H9 (cell line): ENCODE measurements at regions not wholly inside any gene's neighbourhood (a gene's known extent, or its start where the extent isn't known, plus 50 kb on each side); places are given as distances from the start of the nearest gene placed in this dataset.

Experiments used
- DNase-seq: peaks from one replicate; pipeline ENCODE4 v3.0.0-alpha.2; 2017
- H2AFZ ChIP-seq: one replicate; pipeline ENCODE4 v1.6.1; 2013; ENCODE audit warnings: mild to moderate bottlenecking, low read length, control low read depth, moderate library complexity
- H2AK5ac ChIP-seq: 2 replicates; pipeline ENCODE4 v1.6.1; 2013; ENCODE audit warnings: low read length, control low read depth, mixed read lengths; ENCODE audit not compliant: insufficient read length
- H2BK120ac ChIP-seq: one replicate; pipeline ENCODE4 v1.6.1; 2013; ENCODE audit warnings: low read depth, mild to moderate bottlenecking, low read length, control low read depth, inconsistent platforms; ENCODE audit not compliant: poor library complexity, severe bottlenecking
- H2BK12ac ChIP-seq: 2 replicates; pipeline ENCODE4 v1.6.1; 2013; ENCODE audit warnings: low read length, control low read depth, mixed read lengths, low read depth; ENCODE audit not compliant: insufficient read length
- H2BK15ac ChIP-seq: 2 replicates; pipeline ENCODE4 v1.6.1; 2013; ENCODE audit warnings: low read depth, low read length, control low read depth
- H2BK20ac ChIP-seq: one replicate; pipeline ENCODE4 v1.6.1; 2013; ENCODE audit warnings: low read depth, mild to moderate bottlenecking, low read length, control low read depth, inconsistent platforms; ENCODE audit not compliant: poor library complexity, severe bottlenecking
- H2BK5ac ChIP-seq: 2 replicates; pipeline ENCODE4 v1.6.1; 2013; ENCODE audit warnings: low read length, control low read depth, mixed read lengths; ENCODE audit not compliant: insufficient read length
- H3K14ac ChIP-seq: 2 replicates; pipeline ENCODE4 v1.6.1; 2013; ENCODE audit warnings: low read length, control low read depth; ENCODE audit not compliant: insufficient read depth
- H3K18ac ChIP-seq: 2 replicates; pipeline ENCODE4 v1.6.1; 2013; ENCODE audit warnings: low read depth, mild to moderate bottlenecking, mixed read lengths, low read length, control low read depth; ENCODE audit not compliant: insufficient read length
- H3K23ac ChIP-seq: 2 replicates; pipeline ENCODE4 v1.6.1; 2013; ENCODE audit warnings: low read length, control low read depth, mixed read lengths, low read depth; ENCODE audit not compliant: insufficient read length
- H3K23me2 ChIP-seq: 2 replicates; pipeline ENCODE4 v1.6.1; 2013; ENCODE audit warnings: low read depth, mild to moderate bottlenecking, mixed read lengths, low read length, control low read depth; ENCODE audit not compliant: insufficient read length, poor library complexity, severe bottlenecking
- H3K27ac ChIP-seq: 2 replicates; pipeline ENCODE4 v1.5.1; 2013; ENCODE audit warnings: low read length, control low read depth, mixed read lengths, low read depth; ENCODE audit not compliant: insufficient read length
- H3K27me3 ChIP-seq: 2 replicates; pipeline ENCODE4 v1.6.1; 2013; ENCODE audit warnings: low read length, control low read depth, inconsistent platforms; ENCODE audit not compliant: insufficient read depth
- H3K4ac ChIP-seq: 2 replicates; pipeline ENCODE4 v1.6.1; 2013; ENCODE audit warnings: low read depth, mild to moderate bottlenecking, control low read depth, inconsistent platforms, low read length, moderate library complexity
- H3K4me1 ChIP-seq: 2 replicates; pipeline ENCODE4 v1.6.1; 2013; ENCODE audit warnings: low read length, control low read depth, inconsistent platforms; ENCODE audit not compliant: insufficient read depth
- H3K4me2 ChIP-seq: 2 replicates; pipeline ENCODE4 v1.6.1; 2013; ENCODE audit warnings: low read length, control low read depth, mixed read lengths; ENCODE audit not compliant: insufficient read length, insufficient read depth
- H3K56ac ChIP-seq: 2 replicates; pipeline ENCODE4 v1.6.1; 2013; ENCODE audit warnings: low read depth, mild to moderate bottlenecking, mixed read lengths, low read length, control low read depth; ENCODE audit not compliant: insufficient read length
- H3K79me1 ChIP-seq: 2 replicates; pipeline ENCODE4 v1.6.1; 2013; ENCODE audit warnings: low read depth, mild to moderate bottlenecking, moderate library complexity, low read length, control low read depth, inconsistent platforms; ENCODE audit not compliant: insufficient read depth, poor library complexity, severe bottlenecking
- H3K79me2 ChIP-seq: 2 replicates; pipeline ENCODE4 v1.6.1; 2013; ENCODE audit warnings: low read length, control low read depth, inconsistent platforms; ENCODE audit not compliant: insufficient read depth
- H3K9ac ChIP-seq: 2 replicates; pipeline ENCODE4 v1.6.1; 2013; ENCODE audit warnings: low read length, control low read depth, mixed read lengths; ENCODE audit not compliant: insufficient read length; ENCODE audit errors: extremely low read depth
- H3K9me3 ChIP-seq: one replicate; pipeline ENCODE4 v1.6.1; 2013; ENCODE audit warnings: low read depth, low read length, inconsistent platforms; ENCODE audit not compliant: control insufficient read depth
- H3T11ph ChIP-seq: one replicate; pipeline ENCODE4 v1.6.1; 2013; ENCODE audit warnings: mild to moderate bottlenecking, low read length, control low read depth, inconsistent platforms
- H4K20me1 ChIP-seq: one replicate; pipeline ENCODE4 v1.6.1; 2013; ENCODE audit not compliant: control insufficient read depth, insufficient read length, insufficient read depth
- H4K5ac ChIP-seq: 2 replicates; pipeline ENCODE4 v1.6.1; 2013; ENCODE audit warnings: low read depth, mild to moderate bottlenecking, mixed read lengths, low read length, control low read depth; ENCODE audit not compliant: insufficient read length
- H4K8ac ChIP-seq: replicated peaks from 2 replicates; pipeline ENCODE4 v1.6.1; 2013; ENCODE audit warnings: low read length, control low read depth, mixed read lengths, low read depth; ENCODE audit not compliant: insufficient read length
- H4K91ac ChIP-seq: 2 replicates; pipeline ENCODE4 v1.6.1; 2013; ENCODE audit warnings: low read depth, mild to moderate bottlenecking, moderate library complexity, mixed read lengths, low read length, control low read depth; ENCODE audit not compliant: insufficient read length
- H3K27ac Mint-ChIP-seq, 3 experiments: 2 replicates in 2 of 3; 3 replicates in 1 of 3; pipeline ENCODE4 v1.8.0; 2020 to 2021; ENCODE audit warnings: mixed read lengths in 3 of 3, mild to moderate bottlenecking in 1 of 3, moderate library complexity in 1 of 3
- H3K27me3 Mint-ChIP-seq: 2 replicates; pipeline ENCODE4 v1.8.0; 2021; ENCODE audit warnings: low read depth, mild to moderate bottlenecking, moderate library complexity, mixed read lengths
- H3K36me3 Mint-ChIP-seq, 3 experiments: 2 replicates in 2 of 3; 3 replicates in 1 of 3; pipeline ENCODE4 v1.8.0; 2020 to 2021; ENCODE audit warnings: low read depth in 3 of 3, mixed read lengths in 3 of 3; ENCODE audit not compliant: insufficient read depth in 1 of 3
- H3K4me1 Mint-ChIP-seq, 2 experiments: 2 replicates each; pipeline ENCODE4 v1.8.0; 2020; ENCODE audit warnings: mixed read lengths in 2 of 2
- H3K4me3 Mint-ChIP-seq, 2 experiments: 2 replicates in 1 of 2; 3 replicates in 1 of 2; pipeline ENCODE4 v1.8.0; 2020 to 2021; ENCODE audit warnings: mild to moderate bottlenecking in 2 of 2, mixed read lengths in 2 of 2, moderate library complexity in 1 of 2
- H3K9me3 Mint-ChIP-seq, 2 experiments: 2 replicates in 1 of 2; 3 replicates in 1 of 2; pipeline ENCODE4 v1.8.0; 2020; ENCODE audit warnings: mild to moderate bottlenecking in 2 of 2, mixed read lengths in 2 of 2, moderate library complexity in 1 of 2
- CTCF ChIP-seq: fragments of 200-600 bp; sonication (generic); conservative IDR thresholded peaks from 3 replicates; pipeline ENCODE4 v1.8.0; 2021; ENCODE audit warnings: antibody characterized with exemption, mild to moderate bottlenecking
- WGBS: extraction: QIAGEN DNeasy Blood & Tissue Kit; methylation state at CpG from one replicate; pipeline ENCODE4 v1.1.7; 2013; ENCODE audit warnings: missing lambda C conversion rate, low lambda C conversion rate, mixed read lengths; ENCODE audit not compliant: insufficient read length; ENCODE audit errors: extremely low coverage; 5-methylcytosine and 5-hydroxymethylcytosine counted together

DNA sequence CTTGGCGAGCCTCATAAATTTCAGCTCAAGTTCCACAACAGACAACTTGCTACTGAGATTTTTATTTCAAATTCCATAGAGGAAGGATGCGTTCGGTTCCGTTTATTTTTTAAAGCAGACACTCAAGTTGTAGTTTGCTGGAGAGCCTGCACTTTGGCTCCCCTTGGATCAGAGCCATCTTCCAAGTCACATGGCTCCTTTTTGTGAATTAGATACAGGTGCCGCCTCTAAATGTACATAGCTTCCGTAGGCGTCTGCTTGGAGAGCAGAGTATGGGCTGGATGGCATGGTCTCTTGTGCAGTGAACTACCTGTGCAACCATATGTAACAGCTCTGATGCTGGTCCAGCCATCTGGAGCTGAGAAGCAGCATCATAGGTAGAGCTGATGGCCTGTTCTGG lies 73.9 kb upstream of the WWC1 start:
- H3K27ac Mint-ChIP-seq: no peak overlapping the region
- Histone ChIP-seq H3K9ac (no peak overlapping the region), H2BK5ac (no peak overlapping the region), H2BK12ac (no peak overlapping the region), H3K4me2 (no peak overlapping the region), H2AFZ (no peak overlapping the region), H3K18ac (no peak overlapping the region), H3K56ac (no peak overlapping the region), H4K91ac (no peak overlapping the region), H2BK20ac (no peak overlapping the region), H4K5ac (no peak overlapping the region), H3K9me3 (no peaks in the 10 kb centered on the region), H3K27ac (no peak overlapping the region), H2BK15ac (no peak overlapping the region), H2BK120ac (no peak overlapping the region), H4K8ac (no peak overlapping the region), H3K23ac (no peak overlapping the region), H3K79me2 (no peaks in the 10 kb centered on the region), H3K4ac (no peak overlapping the region), H3T11ph (no peak overlapping the region), H4K20me1 (no peaks in the 10 kb centered on the region), H2AK5ac (no peak overlapping the region), H3K14ac (no peak overlapping the region), H3K23me2 (no peaks in the 10 kb centered on the region), H3K27me3 (no peaks in the 10 kb centered on the region), H3K4me1 (peaks cover 6% of the 10 kb centered on the region; the same call in 1 of the 2 replicates), H3K79me1 (no peaks in the 10 kb centered on the region)
- H3K9me3 Mint-ChIP-seq: no peaks in the 10 kb centered on the region; a peak in 1 of 5 replicates
- WGBS: no CpG with 5 or more reads among the region's 7 CpGs
- no peaks in the 10 kb centered on the region for H3K36me3 Mint-ChIP-seq
- no peak overlapping the region for H3K4me3 Mint-ChIP-seq
- peaks cover 24 to 27% of the 10 kb centered on the region in 2 experiments for H3K4me1 Mint-ChIP-seq
- DNase-seq: no peak
- TF ChIP-seq CTCF: no peak
- H3K27me3 Mint-ChIP-seq: no peaks in the 10 kb centered on the region; the same call in 1 of the 2 replicates
